Endodermal cell (in vitro differentiated cells): ENCODE measurements at regions not wholly inside any gene's neighbourhood (a gene's known extent, or its start where the extent isn't known, plus 50 kb on each side); places are given as distances from the start of the nearest gene placed in this dataset.

Experiments
- DNase-seq: peaks from one replicate; pipeline ENCODE4 v3.0.0-alpha.2; 2017
- H3K27ac ChIP-seq: 2 replicates; pipeline ENCODE4 v1.5.1; 2013; ENCODE audit warnings: mild to moderate bottlenecking, low read depth, low read length, moderate library complexity
- H3K27me3 ChIP-seq: 2 replicates; pipeline ENCODE4 v1.6.1; 2013; ENCODE audit warnings: mild to moderate bottlenecking, low read length, moderate library complexity; ENCODE audit not compliant: insufficient read depth, control insufficient read depth, poor library complexity, severe bottlenecking
- H3K36me3 ChIP-seq: 2 replicates; pipeline ENCODE4 v1.7.0; 2013; ENCODE audit warnings: mild to moderate bottlenecking, low read length, moderate library complexity; ENCODE audit not compliant: control insufficient read depth, insufficient read depth
- H3K4me1 ChIP-seq: one replicate; pipeline ENCODE4 v1.7.0; 2013; ENCODE audit warnings: low read length; ENCODE audit not compliant: control insufficient read depth, insufficient read depth
- H3K4me3 ChIP-seq: 2 replicates; pipeline ENCODE4 v1.5.1; 2013; ENCODE audit warnings: mild to moderate bottlenecking, low read length, moderate library complexity
- H3K9ac ChIP-seq: 2 replicates; pipeline ENCODE4 v1.6.1; 2013; ENCODE audit warnings: mild to moderate bottlenecking, low read length, moderate library complexity; ENCODE audit not compliant: poor library complexity, severe bottlenecking; ENCODE audit errors: extremely low read depth
- H3K9me3 ChIP-seq: 2 replicates; pipeline ENCODE4 v1.6.1; 2013; ENCODE audit warnings: mild to moderate bottlenecking, low read length, moderate library complexity; ENCODE audit not compliant: control insufficient read depth
- H3K27ac Mint-ChIP-seq: 2 replicates; pipeline ENCODE4 v1.8.0; 2020; ENCODE audit warnings: mixed read lengths
- H3K27me3 Mint-ChIP-seq: 2 replicates; pipeline ENCODE4 v1.8.0; 2021; ENCODE audit warnings: mild to moderate bottlenecking, mixed read lengths; ENCODE audit not compliant: insufficient read depth
- H3K36me3 Mint-ChIP-seq: 2 replicates; pipeline ENCODE4 v1.8.0; 2020; ENCODE audit warnings: low read depth, mixed read lengths
- H3K4me1 Mint-ChIP-seq: 2 replicates; pipeline ENCODE4 v1.8.0; 2020; ENCODE audit warnings: mixed read lengths
- H3K4me3 Mint-ChIP-seq: 2 replicates; pipeline ENCODE4 v1.8.0; 2020; ENCODE audit warnings: mild to moderate bottlenecking, moderate library complexity, mixed read lengths
- H3K9me3 Mint-ChIP-seq: 2 replicates; pipeline ENCODE4 v1.8.0; 2020; ENCODE audit warnings: mild to moderate bottlenecking, mixed read lengths
- WGBS, 2 experiments: methylation state at CpG; one replicate each; pipeline versions ENCODE4 v1.1.5 to v1.1.7; 2013; ENCODE audit warnings: missing lambda C conversion rate in 2 of 2, mixed read lengths in 1 of 2; ENCODE audit not compliant: insufficient coverage in 1 of 2, insufficient read length in 1 of 2; 5-methylcytosine and 5-hydroxymethylcytosine counted together
- TF ChIP-seq, protein P1 (sequence below): fragments of 200-600 bp; sonication (generic); conservative IDR thresholded peaks from 2 replicates; pipeline ENCODE4 v1.5.0; 2021; ENCODE audit warnings: antibody characterized with exemption, mild to moderate bottlenecking

DNA sequence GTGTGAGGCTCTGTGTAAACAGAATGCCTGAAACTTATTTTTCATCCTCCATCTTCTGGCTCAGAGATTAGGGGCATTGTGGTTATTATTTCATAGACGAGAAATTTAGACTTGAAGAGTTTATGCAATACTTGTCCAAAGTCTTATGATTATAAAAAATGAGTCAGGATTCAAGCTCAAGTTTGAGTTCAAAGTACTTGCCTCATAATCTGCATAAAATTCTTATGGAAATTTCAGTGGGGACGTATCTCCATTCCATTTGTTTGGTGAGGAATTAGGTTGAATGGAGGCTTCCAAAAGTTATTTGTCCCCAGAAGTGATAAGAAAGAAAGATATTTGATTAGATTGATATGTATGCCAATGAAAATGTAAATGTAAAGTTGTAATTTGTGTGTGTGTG, 93.7 kb upstream of the CLVS2 start:
- H3K36me3 ChIP-seq: no peaks in the 10 kb centered on the region
- no peaks in the 10 kb centered on the region for H3K9me3 ChIP-seq
- no peak overlapping the region for H3K4me3 ChIP-seq
- H3K4me1 Mint-ChIP-seq: peaks cover 3% of the 10 kb centered on the region
- no peaks in the 10 kb centered on the region for H3K27me3 ChIP-seq
- H3K4me3 Mint-ChIP-seq: no peak overlapping the region
- TF ChIP-seq, protein P1, sequence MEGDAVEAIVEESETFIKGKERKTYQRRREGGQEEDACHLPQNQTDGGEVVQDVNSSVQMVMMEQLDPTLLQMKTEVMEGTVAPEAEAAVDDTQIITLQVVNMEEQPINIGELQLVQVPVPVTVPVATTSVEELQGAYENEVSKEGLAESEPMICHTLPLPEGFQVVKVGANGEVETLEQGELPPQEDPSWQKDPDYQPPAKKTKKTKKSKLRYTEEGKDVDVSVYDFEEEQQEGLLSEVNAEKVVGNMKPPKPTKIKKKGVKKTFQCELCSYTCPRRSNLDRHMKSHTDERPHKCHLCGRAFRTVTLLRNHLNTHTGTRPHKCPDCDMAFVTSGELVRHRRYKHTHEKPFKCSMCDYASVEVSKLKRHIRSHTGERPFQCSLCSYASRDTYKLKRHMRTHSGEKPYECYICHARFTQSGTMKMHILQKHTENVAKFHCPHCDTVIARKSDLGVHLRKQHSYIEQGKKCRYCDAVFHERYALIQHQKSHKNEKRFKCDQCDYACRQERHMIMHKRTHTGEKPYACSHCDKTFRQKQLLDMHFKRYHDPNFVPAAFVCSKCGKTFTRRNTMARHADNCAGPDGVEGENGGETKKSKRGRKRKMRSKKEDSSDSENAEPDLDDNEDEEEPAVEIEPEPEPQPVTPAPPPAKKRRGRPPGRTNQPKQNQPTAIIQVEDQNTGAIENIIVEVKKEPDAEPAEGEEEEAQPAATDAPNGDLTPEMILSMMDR: no peak
- no peak overlapping the region for H3K27ac ChIP-seq
- no peak overlapping the region for H3K27ac Mint-ChIP-seq
- no peaks in the 10 kb centered on the region for H3K27me3 Mint-ChIP-seq
- DNase-seq: no peak
- no peak overlapping the region for H3K9ac ChIP-seq
- 85 to 100% methylated on average over 2 of the region's 2 CpGs for WGBS, 2 experiments
- H3K4me1 ChIP-seq: no peaks in the 10 kb centered on the region
- no peaks in the 10 kb centered on the region for H3K9me3 Mint-ChIP-seq
- H3K36me3 Mint-ChIP-seq: no peaks in the 10 kb centered on the region

DNA sequence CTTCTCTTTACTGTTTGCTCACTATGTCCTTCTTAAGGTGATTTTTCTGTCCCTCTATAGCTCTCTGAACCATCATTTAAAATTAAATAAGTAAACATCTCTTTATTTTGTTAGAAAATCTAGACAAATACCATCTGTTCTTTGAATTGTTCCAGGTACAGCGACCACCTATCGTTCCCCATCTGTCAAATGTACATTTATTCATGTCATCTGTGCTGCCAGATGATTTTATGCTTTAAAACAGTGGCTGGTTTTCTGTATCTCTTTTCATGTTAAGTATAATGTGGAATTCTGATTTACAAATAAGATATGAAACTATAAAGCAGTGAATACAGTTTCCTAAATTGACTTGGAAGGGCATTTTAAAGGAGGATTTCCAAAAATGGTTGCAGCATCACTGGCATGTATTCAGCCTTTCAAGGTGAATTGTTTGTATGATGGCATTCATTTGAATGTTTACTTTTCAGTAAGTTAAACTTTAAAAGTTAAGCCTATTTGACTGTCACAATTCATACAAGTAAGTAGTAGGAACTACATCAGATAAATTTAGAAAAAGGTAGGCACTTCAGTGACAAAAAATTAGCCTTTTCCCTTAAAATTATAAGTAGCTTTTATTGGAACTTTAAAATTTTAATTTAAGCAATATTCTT, 92.6 kb upstream of the CLVS2 start:
- WGBS, 2 experiments: 94% methylated on average over 2 of the region's 2 CpGs; no CpG with 5 or more reads in 1 of the 2 experiments
- H3K36me3 Mint-ChIP-seq: no peaks in the 10 kb centered on the region

DNA sequence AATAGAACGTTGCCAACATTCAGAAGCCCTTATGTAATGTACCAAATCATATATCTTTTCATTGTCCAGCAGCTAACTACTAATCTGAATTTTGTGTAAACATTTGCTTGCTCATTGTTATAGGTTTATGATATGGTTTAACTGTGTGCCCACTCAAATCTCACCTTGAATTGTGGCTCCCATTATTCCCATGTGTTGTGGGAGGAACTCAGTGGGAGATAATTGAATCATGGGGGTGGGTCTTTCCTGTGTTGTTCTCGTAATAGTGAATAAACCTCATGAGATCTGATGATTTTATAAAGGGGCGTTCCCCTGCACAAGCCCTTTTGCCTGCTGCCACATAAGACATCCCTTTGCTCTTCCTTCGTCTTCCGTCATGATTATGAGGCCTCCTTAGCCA, 91.9 kb upstream of the CLVS2 start:
- H3K9ac ChIP-seq: no peak overlapping the region
- Mint-ChIP-seq H3K4me3 (no peak overlapping the region), H3K27ac (no peak overlapping the region), H3K36me3 (no peaks in the 10 kb centered on the region), H3K9me3 (no peaks in the 10 kb centered on the region), H3K4me1 (peaks cover 3% of the 10 kb centered on the region), H3K27me3 (no peaks in the 10 kb centered on the region)
- no peaks in the 10 kb centered on the region for H3K4me1 ChIP-seq
- H3K4me3 ChIP-seq: no peak overlapping the region
- TF ChIP-seq, protein P1: no peak
- H3K27me3 ChIP-seq: no peaks in the 10 kb centered on the region
- no peaks in the 10 kb centered on the region for H3K9me3 ChIP-seq
- 97 to 100% methylated on average over 4 of the region's 5 CpGs for WGBS, 2 experiments
- H3K36me3 ChIP-seq: no peaks in the 10 kb centered on the region
- no peak overlapping the region for H3K27ac ChIP-seq
- DNase-seq: no peak

More for the DNA sequence above, 92.6 kb upstream of the CLVS2 start:
- Mint-ChIP-seq H3K27ac (no peak overlapping the region), H3K9me3 (no peaks in the 10 kb centered on the region), H3K27me3 (no peaks in the 10 kb centered on the region), H3K4me1 (peaks cover 3% of the 10 kb centered on the region), H3K4me3 (no peak overlapping the region)
- TF ChIP-seq, protein P1: no peak
- Histone ChIP-seq H3K27ac (no peak overlapping the region), H3K27me3 (no peaks in the 10 kb centered on the region), H3K36me3 (no peaks in the 10 kb centered on the region), H3K4me1 (no peaks in the 10 kb centered on the region), H3K4me3 (no peak overlapping the region), H3K9me3 (no peaks in the 10 kb centered on the region), H3K9ac (no peak overlapping the region)
- DNase-seq: no peak
